ENCODE measurements at regions not wholly inside any gene's neighbourhood (a gene's known extent, or its start where the extent isn't known, plus 50 kb on each side); places are given as distances from the start of the nearest gene placed in this dataset.

DNA sequence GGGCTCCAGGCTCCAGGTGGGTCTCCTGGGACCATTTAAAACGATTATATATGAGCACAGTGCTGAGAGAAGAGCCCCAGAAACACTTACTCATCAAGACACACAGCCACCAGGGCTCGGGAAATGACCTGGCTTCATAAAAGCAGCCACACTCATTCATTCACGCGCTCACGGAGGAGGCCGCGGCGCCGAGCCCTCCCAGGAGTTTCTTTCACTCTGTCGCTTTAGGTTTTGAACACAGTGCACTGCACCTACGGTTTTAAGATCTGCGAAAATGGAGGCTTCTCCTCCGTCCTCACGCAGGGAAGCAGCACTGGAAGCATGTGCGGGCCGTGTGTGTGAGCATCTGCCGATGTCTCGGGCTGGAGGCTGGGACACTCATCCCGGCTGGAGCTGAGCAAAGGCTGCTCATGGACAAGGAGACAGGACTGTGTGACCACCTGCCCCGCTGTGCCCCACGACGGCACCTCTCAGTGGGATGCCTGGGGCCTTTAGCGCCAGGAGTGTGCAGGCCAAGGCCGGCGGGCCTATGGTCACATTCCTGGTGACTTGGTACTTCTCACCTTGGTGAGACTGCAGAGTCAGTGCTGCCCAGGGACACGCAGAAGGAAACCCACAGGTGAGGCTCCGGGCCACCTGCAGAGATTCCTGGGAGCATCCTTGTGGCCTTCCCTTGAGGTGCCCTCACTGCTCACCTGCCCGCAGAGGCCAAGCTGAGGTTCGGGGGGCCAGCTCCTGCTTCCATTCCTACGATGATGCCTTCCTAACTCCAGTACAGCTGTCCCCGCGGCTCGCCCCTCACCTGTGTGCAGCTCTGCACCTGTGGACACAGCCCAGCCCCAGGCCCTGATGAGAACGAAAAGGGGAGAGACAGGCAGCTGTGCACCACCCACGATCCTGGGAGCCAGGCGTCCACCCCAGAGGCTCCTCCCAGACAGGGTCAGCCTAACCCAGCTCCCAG, 872.0 kb downstream of the BRD1 start:
- TF ChIP-seq CTCF (IDR thresholded peaks at IDR 0.05) (no peak), POLR2A (IDR thresholded peaks at IDR 0.05) (no peak)

Measured in adrenal gland (tissue), 5 donors.